ENCODE measurements at regions not wholly inside any gene's neighbourhood (a gene's known extent, or its start where the extent isn't known, plus 50 kb on each side); places are given as distances from the start of the nearest gene placed in this dataset.

- no peak for TF ChIP-seq TCFL5 (CRISPR knock-in tag; conservative IDR thresholded peaks at IDR 0.05)
- TF ChIP-seq, protein P1, sequence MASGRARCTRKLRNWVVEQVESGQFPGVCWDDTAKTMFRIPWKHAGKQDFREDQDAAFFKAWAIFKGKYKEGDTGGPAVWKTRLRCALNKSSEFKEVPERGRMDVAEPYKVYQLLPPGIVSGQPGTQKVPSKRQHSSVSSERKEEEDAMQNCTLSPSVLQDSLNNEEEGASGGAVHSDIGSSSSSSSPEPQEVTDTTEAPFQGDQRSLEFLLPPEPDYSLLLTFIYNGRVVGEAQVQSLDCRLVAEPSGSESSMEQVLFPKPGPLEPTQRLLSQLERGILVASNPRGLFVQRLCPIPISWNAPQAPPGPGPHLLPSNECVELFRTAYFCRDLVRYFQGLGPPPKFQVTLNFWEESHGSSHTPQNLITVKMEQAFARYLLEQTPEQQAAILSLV (tag; IDR thresholded peaks at IDR 0.05), result no peak
- TF ChIP-seq EHMT2 (IDR thresholded peaks at IDR 0.05), result no peak
- TF ChIP-seq STAT5B (CRISPR knock-in tag; IDR thresholded peaks at IDR 0.05), result no peak
- no peak for TF ChIP-seq RBM22 (IDR thresholded peaks at IDR 0.05; ENCODE audit: low read depth, low read length, poor library complexity, severe bottlenecking)
- TF ChIP-seq ZNF121 (CRISPR knock-in tag; conservative IDR thresholded peaks at IDR 0.05), result no peak
- TF ChIP-seq SPI1 (IDR thresholded peaks at IDR 0.05; ENCODE audit: borderline replicate concordance, low read depth, low read length), result no peak
- TF ChIP-seq POLR2A (conservative IDR thresholded peaks at IDR 0.05), result no peak
- TF ChIP-seq MYC (IDR thresholded peaks at IDR 0.05; ENCODE audit: low read depth, low read length), result no peak
- no peak for TF ChIP-seq MYC (CRISPR knock-in tag; IDR thresholded peaks at IDR 0.05; ENCODE audit: borderline replicate concordance, low read depth)
- TF ChIP-seq, protein P2, sequence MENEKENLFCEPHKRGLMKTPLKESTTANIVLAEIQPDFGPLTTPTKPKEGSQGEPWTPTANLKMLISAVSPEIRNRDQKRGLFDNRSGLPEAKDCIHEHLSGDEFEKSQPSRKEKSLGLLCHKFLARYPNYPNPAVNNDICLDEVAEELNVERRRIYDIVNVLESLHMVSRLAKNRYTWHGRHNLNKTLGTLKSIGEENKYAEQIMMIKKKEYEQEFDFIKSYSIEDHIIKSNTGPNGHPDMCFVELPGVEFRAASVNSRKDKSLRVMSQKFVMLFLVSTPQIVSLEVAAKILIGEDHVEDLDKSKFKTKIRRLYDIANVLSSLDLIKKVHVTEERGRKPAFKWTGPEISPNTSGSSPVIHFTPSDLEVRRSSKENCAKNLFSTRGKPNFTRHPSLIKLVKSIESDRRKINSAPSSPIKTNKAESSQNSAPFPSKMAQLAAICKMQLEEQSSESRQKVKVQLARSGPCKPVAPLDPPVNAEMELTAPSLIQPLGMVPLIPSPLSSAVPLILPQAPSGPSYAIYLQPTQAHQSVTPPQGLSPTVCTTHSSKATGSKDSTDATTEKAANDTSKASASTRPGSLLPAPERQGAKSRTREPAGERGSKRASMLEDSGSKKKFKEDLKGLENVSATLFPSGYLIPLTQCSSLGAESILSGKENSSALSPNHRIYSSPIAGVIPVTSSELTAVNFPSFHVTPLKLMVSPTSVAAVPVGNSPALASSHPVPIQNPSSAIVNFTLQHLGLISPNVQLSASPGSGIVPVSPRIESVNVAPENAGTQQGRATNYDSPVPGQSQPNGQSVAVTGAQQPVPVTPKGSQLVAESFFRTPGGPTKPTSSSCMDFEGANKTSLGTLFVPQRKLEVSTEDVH (IDR thresholded peaks at IDR 0.05; ENCODE audit: low read depth, partially characterized antibody), result no peak
- TF ChIP-seq, protein P3, sequence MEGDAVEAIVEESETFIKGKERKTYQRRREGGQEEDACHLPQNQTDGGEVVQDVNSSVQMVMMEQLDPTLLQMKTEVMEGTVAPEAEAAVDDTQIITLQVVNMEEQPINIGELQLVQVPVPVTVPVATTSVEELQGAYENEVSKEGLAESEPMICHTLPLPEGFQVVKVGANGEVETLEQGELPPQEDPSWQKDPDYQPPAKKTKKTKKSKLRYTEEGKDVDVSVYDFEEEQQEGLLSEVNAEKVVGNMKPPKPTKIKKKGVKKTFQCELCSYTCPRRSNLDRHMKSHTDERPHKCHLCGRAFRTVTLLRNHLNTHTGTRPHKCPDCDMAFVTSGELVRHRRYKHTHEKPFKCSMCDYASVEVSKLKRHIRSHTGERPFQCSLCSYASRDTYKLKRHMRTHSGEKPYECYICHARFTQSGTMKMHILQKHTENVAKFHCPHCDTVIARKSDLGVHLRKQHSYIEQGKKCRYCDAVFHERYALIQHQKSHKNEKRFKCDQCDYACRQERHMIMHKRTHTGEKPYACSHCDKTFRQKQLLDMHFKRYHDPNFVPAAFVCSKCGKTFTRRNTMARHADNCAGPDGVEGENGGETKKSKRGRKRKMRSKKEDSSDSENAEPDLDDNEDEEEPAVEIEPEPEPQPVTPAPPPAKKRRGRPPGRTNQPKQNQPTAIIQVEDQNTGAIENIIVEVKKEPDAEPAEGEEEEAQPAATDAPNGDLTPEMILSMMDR (IDR thresholded peaks at IDR 0.05 in 2 of 3, conservative IDR thresholded peaks at IDR 0.05 in 1 of 3; ENCODE audit: insufficient read depth in 2 of 3, low read depth in 1 of 3, low read length in 3 of 3), result no peak
Observed at GRCh38 chr21:28719723-28720122, 273.0 kb downstream of the LTN1 start.
